ENCODE measurements at regions not wholly inside any gene's neighbourhood (a gene's known extent, or its start where the extent isn't known, plus 50 kb on each side); places are given as distances from the start of the nearest gene placed in this dataset.

DNA sequence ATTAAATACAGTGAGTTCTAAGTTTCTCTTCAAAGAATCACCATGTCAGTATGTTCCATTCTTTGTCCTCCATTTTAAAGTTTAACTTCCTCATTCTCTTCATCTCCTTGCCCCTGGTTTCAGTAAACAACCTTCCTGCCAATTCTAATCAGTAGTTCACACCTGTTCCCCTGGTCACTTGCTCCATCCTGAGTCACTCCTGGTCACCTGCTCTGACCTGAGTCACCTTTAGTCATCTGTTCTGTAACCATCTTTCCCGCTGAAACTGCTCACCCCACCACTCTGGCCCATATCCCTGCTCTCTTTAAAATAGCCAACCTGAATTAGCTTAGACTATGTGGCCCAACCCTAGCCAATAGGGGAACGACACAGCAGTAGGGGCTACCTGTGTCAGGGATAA, 1447.4 kb upstream of the TMEM132C start:
- no peak overlapping the region for H3K4me3 ChIP-seq (ENCODE audit: low read length in 3 of 3)
- H3K4me1 ChIP-seq (ENCODE audit: control insufficient read depth in 3 of 3, insufficient read depth in 3 of 3, low read length in 3 of 3), result no peaks in the 10 kb centered on the region
- peaks cover 0 to 4% (median 3%) of the 10 kb centered on the region in 3 donors for H3K9me3 ChIP-seq (ENCODE audit: control insufficient read depth in 3 of 3, low read length in 3 of 3)

GRCh38 chr12:126830778-126831680, 1435.9 kb upstream of the TMEM132C start:
- no peak overlapping the region for H3K27ac ChIP-seq (ENCODE audit: low read depth, low read length)
- H3K27me3 ChIP-seq (ENCODE audit: control insufficient read depth in 3 of 3, insufficient read depth in 3 of 3, low read length in 3 of 3), result no peaks in the 10 kb centered on the region

More for the DNA sequence above, 1447.4 kb upstream of the TMEM132C start:
- H3K36me3 ChIP-seq (ENCODE audit: control insufficient read depth in 3 of 3, insufficient read depth in 3 of 3, low read length in 3 of 3), result no peaks in the 10 kb centered on the region
- H3K27ac ChIP-seq (ENCODE audit: low read depth, low read length), result no peak overlapping the region
- no peaks in the 10 kb centered on the region for H3K27me3 ChIP-seq (ENCODE audit: control insufficient read depth in 3 of 3, insufficient read depth in 3 of 3, low read length in 3 of 3)
- H3K9ac ChIP-seq (ENCODE audit: low read depth in 1 of 3, low read length in 3 of 3), result no peak overlapping the region

DNA sequence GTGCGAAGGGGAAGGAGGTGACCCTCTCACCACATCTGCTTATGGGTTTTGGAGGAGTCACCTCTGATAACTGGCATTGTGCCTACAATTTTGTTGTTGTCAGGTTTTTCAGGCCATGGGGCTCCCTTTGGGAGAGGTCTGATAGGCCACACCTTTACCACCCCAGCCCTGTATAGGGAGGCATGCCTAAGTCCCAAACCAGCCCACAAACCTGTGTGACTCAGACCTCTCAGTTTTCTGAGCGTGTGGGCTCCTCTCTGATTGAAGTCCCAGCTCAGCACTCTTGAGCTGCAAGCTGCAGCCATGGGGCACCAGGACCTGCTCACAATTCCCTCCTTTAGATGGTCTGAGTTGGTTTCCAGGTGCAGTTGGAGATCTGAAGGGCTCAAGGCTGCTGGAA, 1429.3 kb upstream of the TMEM132C start:
- no peak overlapping the region for H3K4me3 ChIP-seq (ENCODE audit: low read length in 3 of 3)
- no peaks in the 10 kb centered on the region for H3K4me1 ChIP-seq (ENCODE audit: control insufficient read depth in 3 of 3, insufficient read depth in 3 of 3, low read length in 3 of 3)
- no peak overlapping the region for H3K9ac ChIP-seq (ENCODE audit: low read depth in 1 of 3, low read length in 3 of 3)
- H3K9me3 ChIP-seq (ENCODE audit: control insufficient read depth in 3 of 3, low read length in 3 of 3), result peaks cover 2 to 3% (median 2%) of the 10 kb centered on the region in 3 donors
- no peaks in the 10 kb centered on the region for H3K36me3 ChIP-seq (ENCODE audit: control insufficient read depth in 3 of 3, insufficient read depth in 3 of 3, low read length in 3 of 3)
- H3K27ac ChIP-seq (ENCODE audit: low read depth, low read length), result no peak overlapping the region
- no peaks in the 10 kb centered on the region for H3K27me3 ChIP-seq (ENCODE audit: control insufficient read depth in 3 of 3, insufficient read depth in 3 of 3, low read length in 3 of 3)

More at GRCh38 chr12:126830778-126831680, 1435.9 kb upstream of the TMEM132C start:
- no peaks in the 10 kb centered on the region for H3K4me1 ChIP-seq (ENCODE audit: control insufficient read depth in 3 of 3, insufficient read depth in 3 of 3, low read length in 3 of 3)
- H3K4me3 ChIP-seq (ENCODE audit: low read length in 3 of 3), result no peak overlapping the region
- H3K9me3 ChIP-seq (ENCODE audit: control insufficient read depth in 3 of 3, low read length in 3 of 3), result peaks cover 0 to 2% (median 0%) of the 10 kb centered on the region in 3 donors
- no peak overlapping the region for H3K9ac ChIP-seq (ENCODE audit: low read depth in 1 of 3, low read length in 3 of 3)
- H3K36me3 ChIP-seq (ENCODE audit: control insufficient read depth in 3 of 3, insufficient read depth in 3 of 3, low read length in 3 of 3), result no peaks in the 10 kb centered on the region

DNA sequence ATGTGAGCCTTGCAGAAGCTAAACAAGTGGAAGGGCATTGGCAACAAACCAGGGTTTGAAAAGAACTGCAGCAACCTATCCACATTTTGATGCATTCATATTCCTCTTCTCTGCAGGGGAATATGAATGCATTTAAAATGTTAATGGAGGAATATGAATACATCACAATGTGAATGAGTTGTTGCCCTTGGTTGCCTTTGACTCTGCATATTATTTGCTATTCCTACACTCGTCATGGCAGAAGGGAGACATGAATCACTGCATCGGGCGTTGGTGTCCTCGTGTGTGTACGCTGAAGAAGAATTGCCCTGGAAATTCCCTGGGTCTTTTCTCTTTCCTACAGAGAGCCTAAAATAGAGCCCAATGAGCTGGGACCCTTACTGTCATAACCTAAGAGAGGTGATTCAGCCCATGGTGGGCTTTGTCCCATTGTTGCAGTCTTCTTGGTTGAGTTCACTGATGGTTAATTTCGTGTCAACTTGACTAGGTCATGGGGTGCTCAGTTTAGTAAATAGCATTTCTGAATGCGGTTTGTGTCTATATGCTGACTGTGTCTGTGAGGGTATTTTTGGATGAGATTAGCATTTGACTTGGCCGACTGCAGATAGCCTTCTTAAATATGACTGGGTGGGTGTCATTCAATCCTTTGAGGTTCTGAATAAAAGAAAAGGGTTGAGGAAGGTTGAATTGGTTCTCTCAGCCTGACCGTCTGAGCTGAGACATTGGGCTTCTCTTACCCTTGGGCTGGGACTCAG, 1422.9 kb upstream of the TMEM132C start:
- Histone ChIP-seq H3K36me3 (ENCODE audit: control insufficient read depth in 3 of 3, insufficient read depth in 3 of 3, low read length in 3 of 3) (no peaks in the 10 kb centered on the region), H3K4me3 (ENCODE audit: low read length in 3 of 3) (no peak overlapping the region), H3K9me3 (ENCODE audit: control insufficient read depth in 3 of 3, low read length in 3 of 3) (no peaks in the 10 kb centered on the region), H3K4me1 (ENCODE audit: control insufficient read depth in 3 of 3, insufficient read depth in 3 of 3, low read length in 3 of 3) (no peaks in the 10 kb centered on the region), H3K9ac (ENCODE audit: low read depth in 1 of 3, low read length in 3 of 3) (no peak overlapping the region), H3K27ac (ENCODE audit: low read depth, low read length) (no peak overlapping the region), H3K27me3 (ENCODE audit: control insufficient read depth in 3 of 3, insufficient read depth in 3 of 3, low read length in 3 of 3) (no peaks in the 10 kb centered on the region)

- H3K27me3 ChIP-seq (ENCODE audit: control insufficient read depth in 3 of 3, insufficient read depth in 3 of 3, low read length in 3 of 3), result no peaks in the 10 kb centered on the region
- no peaks in the 10 kb centered on the region for H3K36me3 ChIP-seq (ENCODE audit: control insufficient read depth in 3 of 3, insufficient read depth in 3 of 3, low read length in 3 of 3)
- no peaks in the 10 kb centered on the region for H3K9me3 ChIP-seq (ENCODE audit: control insufficient read depth in 3 of 3, low read length in 3 of 3)
- no peaks in the 10 kb centered on the region for H3K4me1 ChIP-seq (ENCODE audit: control insufficient read depth in 3 of 3, insufficient read depth in 3 of 3, low read length in 3 of 3)
- no peak overlapping the region for H3K27ac ChIP-seq (ENCODE audit: low read depth, low read length)
- no peak overlapping the region for H3K4me3 ChIP-seq (ENCODE audit: low read length in 3 of 3)
- H3K9ac ChIP-seq (ENCODE audit: low read depth in 1 of 3, low read length in 3 of 3), result no peak overlapping the region
Measured at GRCh38 chr12:126847005-126847629, 1419.9 kb upstream of the TMEM132C start.

DNA sequence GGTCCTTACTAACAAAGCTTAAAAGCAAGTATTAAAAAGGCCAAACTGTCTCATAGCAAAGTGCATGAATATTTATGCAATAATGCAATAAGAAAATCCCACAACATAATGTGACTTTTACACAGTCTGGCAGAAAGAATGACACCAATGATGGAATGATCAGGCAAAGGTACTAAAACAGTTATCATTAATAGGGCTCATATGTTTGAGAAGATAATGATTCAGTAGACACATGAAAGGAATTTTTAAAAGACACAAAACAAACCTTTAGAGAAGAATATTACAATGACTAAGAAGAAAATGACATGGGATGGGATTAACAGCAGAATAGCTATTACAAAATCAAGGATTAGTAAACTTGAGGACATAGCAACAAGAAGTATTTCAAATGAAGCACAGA, 1411.2 kb upstream of the TMEM132C start:
- no peaks in the 10 kb centered on the region for H3K36me3 ChIP-seq (ENCODE audit: control insufficient read depth in 3 of 3, insufficient read depth in 3 of 3, low read length in 3 of 3)
- no peaks in the 10 kb centered on the region for H3K4me1 ChIP-seq (ENCODE audit: control insufficient read depth in 3 of 3, insufficient read depth in 3 of 3, low read length in 3 of 3)
- H3K9me3 ChIP-seq (ENCODE audit: control insufficient read depth in 3 of 3, low read length in 3 of 3), result no peaks in the 10 kb centered on the region
- no peak overlapping the region for H3K27ac ChIP-seq (ENCODE audit: low read depth, low read length)
- H3K9ac ChIP-seq (ENCODE audit: low read depth in 1 of 3, low read length in 3 of 3), result no peak overlapping the region
- H3K4me3 ChIP-seq (ENCODE audit: low read length in 3 of 3), result no peak overlapping the region
- H3K27me3 ChIP-seq (ENCODE audit: control insufficient read depth in 3 of 3, insufficient read depth in 3 of 3, low read length in 3 of 3), result no peaks in the 10 kb centered on the region

GRCh38 chr12:126856958-126857357, 1410.0 kb upstream of the TMEM132C start:
- no peaks in the 10 kb centered on the region for H3K27me3 ChIP-seq (ENCODE audit: control insufficient read depth in 3 of 3, insufficient read depth in 3 of 3, low read length in 3 of 3)
- no peaks in the 10 kb centered on the region for H3K9me3 ChIP-seq (ENCODE audit: control insufficient read depth in 3 of 3, low read length in 3 of 3)

GRCh38 chr12:126858560-126858959, 1408.4 kb upstream of the TMEM132C start:
- Histone ChIP-seq H3K4me1 (ENCODE audit: control insufficient read depth in 3 of 3, insufficient read depth in 3 of 3, low read length in 3 of 3) (no peaks in the 10 kb centered on the region), H3K4me3 (ENCODE audit: low read length in 3 of 3) (no peak overlapping the region), H3K27me3 (ENCODE audit: control insufficient read depth in 3 of 3, insufficient read depth in 3 of 3, low read length in 3 of 3) (no peaks in the 10 kb centered on the region), H3K27ac (ENCODE audit: low read depth, low read length) (no peak overlapping the region), H3K36me3 (ENCODE audit: control insufficient read depth in 3 of 3, insufficient read depth in 3 of 3, low read length in 3 of 3) (no peaks in the 10 kb centered on the region), H3K9me3 (ENCODE audit: control insufficient read depth in 3 of 3, low read length in 3 of 3) (no peaks in the 10 kb centered on the region), H3K9ac (ENCODE audit: low read depth in 1 of 3, low read length in 3 of 3) (no peak overlapping the region)

More at GRCh38 chr12:126856958-126857357, 1410.0 kb upstream of the TMEM132C start:
- Histone ChIP-seq H3K4me3 (ENCODE audit: low read length in 3 of 3) (no peak overlapping the region), H3K27ac (ENCODE audit: low read depth, low read length) (no peak overlapping the region), H3K9ac (ENCODE audit: low read depth in 1 of 3, low read length in 3 of 3) (no peak overlapping the region), H3K36me3 (ENCODE audit: control insufficient read depth in 3 of 3, insufficient read depth in 3 of 3, low read length in 3 of 3) (no peaks in the 10 kb centered on the region), H3K4me1 (ENCODE audit: control insufficient read depth in 3 of 3, insufficient read depth in 3 of 3, low read length in 3 of 3) (no peaks in the 10 kb centered on the region)

DNA sequence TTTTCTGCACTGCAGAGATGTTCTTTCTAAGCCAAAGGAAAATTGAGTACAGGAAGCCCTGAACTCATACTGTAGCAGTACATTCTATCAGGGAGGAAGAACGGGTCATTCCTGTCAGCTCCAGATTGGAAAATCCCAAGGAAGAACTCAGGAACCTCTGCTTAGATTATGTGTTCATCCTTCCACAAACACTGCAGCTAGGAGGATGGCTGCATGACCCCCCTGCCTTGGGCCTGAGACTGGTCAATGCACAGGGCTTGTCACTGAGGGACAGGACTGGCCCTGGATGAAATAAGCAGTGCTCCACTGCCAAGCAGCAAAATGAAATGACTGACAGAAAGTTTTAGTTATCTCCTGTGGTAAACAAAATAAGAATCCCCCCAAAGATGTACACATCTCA, 1406.8 kb upstream of the TMEM132C start:
- no peaks in the 10 kb centered on the region for H3K36me3 ChIP-seq (ENCODE audit: control insufficient read depth in 3 of 3, insufficient read depth in 3 of 3, low read length in 3 of 3)
- H3K27ac ChIP-seq (ENCODE audit: low read depth, low read length), result no peak overlapping the region
- no peak overlapping the region for H3K4me3 ChIP-seq (ENCODE audit: low read length in 3 of 3)
- no peaks in the 10 kb centered on the region for H3K27me3 ChIP-seq (ENCODE audit: control insufficient read depth in 3 of 3, insufficient read depth in 3 of 3, low read length in 3 of 3)
- H3K9ac ChIP-seq (ENCODE audit: low read depth in 1 of 3, low read length in 3 of 3), result no peak overlapping the region
- no peaks in the 10 kb centered on the region for H3K9me3 ChIP-seq (ENCODE audit: control insufficient read depth in 3 of 3, low read length in 3 of 3)
- H3K4me1 ChIP-seq (ENCODE audit: control insufficient read depth in 3 of 3, insufficient read depth in 3 of 3, low read length in 3 of 3), result no peaks in the 10 kb centered on the region

Data from skeletal muscle tissue (tissue), 3 donors.